Myocyte (in vitro differentiated cells): ENCODE measurements at regions not wholly inside any gene's neighbourhood (a gene's known extent, or its start where the extent isn't known, plus 50 kb on each side); places are given as distances from the start of the nearest gene placed in this dataset.
"Not testable (repeated sequence)": the region's sequence is repeated elsewhere in the genome, so short reads cannot be mapped to it uniquely, and the experiment has no call there.

Experiments
- DNase-seq: peaks from one replicate; pipeline ENCODE4 v3.0.0-alpha.2; 2012; ENCODE audit warnings: low read depth

GRCh38 chr12:17264603-17265002, 658.6 kb upstream of the LMO3 start:
- DNase-seq, result no peak

DNA sequence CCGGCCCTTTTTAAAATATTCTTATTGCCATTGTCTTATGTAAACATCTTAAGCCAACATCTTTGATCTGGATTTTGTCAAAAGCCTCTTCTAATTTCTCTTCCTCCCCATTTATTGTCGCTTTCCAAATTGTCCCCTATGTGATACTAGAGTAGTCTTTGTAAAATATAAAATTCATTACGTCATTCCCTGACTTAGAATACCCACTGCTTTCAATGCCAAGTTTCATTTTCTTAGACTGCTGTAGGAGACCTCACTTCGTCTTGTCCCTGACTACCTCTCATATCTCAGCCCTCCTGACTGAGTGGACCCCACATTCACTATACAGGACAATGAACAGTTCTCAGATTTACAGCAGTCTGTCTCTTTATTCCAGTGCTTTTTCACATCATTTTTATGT, 633.9 kb upstream of the LMO3 start:
- DNase-seq, result no peak

DNA sequence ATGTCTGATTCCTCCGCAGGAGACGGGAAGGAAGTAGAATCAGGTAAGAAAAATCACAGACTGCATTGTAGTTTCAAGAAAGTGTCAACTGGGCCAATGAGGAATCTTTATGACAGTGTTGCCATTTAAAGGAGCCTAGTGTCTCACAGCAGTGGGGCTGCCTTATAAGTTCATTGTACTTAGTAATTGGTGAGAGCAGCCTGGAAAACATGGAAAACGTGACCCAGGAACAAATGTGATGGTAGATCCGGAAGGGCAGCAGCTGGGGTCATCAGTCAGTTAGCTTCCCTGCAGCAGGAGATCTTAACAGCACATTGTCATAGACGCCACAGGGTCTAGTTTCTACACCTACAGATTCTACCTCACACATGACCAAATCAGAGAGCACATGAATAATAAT, 630.0 kb upstream of the LMO3 start:
- DNase-seq, result no peak

GRCh38 chr12:17215759-17216570, 610.0 kb upstream of the LMO3 start:
- DNase-seq, result no peak

- no peak for DNase-seq
Measured at GRCh38 chr12:17214929-17215328, 609.0 kb upstream of the LMO3 start.

- no peak for DNase-seq
Measured at GRCh38 chr12:17206553-17206952, 600.6 kb upstream of the LMO3 start.

GRCh38 chr12:17204289-17205054, 598.5 kb upstream of the LMO3 start:
- DNase-seq, result no peak

DNA sequence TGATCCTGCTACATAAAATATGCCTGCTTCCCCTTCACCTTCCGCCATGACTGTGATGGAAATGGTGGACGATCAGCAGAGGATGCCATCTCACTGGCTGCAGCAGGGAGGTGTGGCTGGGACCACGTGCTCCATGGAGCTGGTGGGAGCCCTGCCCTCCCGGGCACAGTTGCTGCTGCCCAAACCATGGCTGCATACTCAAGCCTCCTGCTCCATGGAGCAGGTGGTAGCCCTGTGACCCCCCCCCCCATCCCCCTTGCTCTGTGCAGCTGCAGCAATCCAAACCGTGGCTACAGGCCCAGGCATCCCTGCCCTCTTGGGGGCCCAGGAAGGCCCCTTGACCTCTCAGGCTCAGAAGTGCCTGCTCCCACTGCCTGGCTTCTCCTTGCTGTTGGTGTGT, 597.5 kb upstream of the LMO3 start:
- no peak for DNase-seq

DNA sequence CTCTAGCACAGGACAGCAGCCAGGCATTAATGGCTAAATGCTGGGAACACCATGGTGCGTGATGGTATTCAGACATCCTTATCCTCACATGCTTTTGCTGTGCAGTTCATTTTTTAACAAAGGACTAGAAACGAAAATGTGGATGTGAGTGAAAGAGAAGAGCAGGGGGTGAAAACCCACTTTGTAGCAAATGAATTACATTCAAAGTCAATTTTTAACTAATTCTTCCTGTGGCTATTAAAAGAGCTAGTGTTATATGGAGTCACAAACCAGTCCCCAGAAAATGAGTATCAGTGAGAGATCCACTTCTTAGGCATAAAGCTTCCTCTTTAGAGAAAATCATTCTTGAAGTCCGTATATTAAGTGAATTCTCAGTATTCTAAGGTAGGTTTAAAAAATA, 592.0 kb upstream of the LMO3 start:
- DNase-seq, result no peak

DNA sequence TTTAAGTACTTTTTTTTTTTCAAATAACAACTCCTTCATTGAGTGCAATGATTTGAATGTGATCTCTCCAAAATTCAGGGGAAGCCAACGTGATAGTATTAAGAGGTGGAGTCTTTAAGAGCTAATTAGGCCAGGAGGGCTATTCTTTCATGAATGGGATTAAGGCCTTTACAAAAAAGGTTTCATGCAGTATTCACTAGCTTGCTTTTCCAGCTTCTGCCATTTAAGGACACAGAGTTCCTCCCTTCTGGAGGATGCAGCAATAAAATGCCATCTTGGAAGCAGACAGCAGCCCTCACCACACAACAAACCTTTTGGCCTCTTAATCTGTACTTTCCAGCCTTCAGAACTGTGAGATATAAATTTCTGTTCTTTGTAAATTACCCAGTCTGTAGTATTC, 586.8 kb upstream of the LMO3 start:
- no peak for DNase-seq

GRCh38 chr12:17169726-17170471, 563.9 kb upstream of the LMO3 start:
- DNase-seq, result no peak

GRCh38 chr12:17159506-17160300, 553.7 kb upstream of the LMO3 start:
- no peak for DNase-seq

GRCh38 chr12:17158201-17158600, 552.2 kb upstream of the LMO3 start:
- no peak for DNase-seq

- DNase-seq, result no peak
Measured at GRCh38 chr12:17151917-17152316, 546.0 kb upstream of the LMO3 start.

DNA sequence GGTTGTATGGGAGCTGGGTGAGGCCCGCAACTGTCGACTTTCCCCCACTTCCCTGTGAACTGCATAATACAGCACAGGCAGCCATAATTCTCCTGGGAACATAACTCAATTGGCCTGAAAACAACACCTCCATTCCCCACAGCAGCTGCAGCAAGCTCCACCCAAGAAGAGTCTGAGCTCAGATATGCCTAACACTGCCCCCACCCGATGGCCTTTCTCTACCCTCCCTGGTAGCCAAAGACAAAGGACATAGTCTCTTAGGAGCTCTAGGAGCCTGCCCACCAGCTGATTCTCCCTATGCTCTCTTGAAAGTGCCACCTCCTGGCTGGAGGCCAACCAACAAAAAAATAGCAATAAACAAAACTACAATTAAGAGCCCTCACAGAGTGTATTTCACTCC, 542.7 kb upstream of the LMO3 start:
- DNase-seq, result peak; percentile 4

DNA sequence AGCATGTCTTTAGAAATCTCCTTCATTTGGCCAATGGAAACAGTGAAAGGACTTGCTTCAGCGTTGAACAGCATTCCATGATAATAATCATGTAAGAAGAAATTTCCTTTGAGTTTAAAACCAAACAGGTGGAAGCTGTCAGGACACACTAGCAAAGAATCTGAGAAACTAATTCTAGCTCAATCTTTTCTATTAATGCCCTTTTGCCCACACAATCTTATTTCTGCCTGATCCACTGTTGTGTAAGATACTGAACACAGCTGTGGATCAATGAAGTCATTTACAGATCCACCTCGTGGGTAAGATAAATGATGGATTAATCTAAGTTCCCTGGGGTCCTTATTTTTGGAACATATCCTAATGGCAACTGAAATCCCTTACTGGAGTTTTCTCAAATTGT, 536.9 kb upstream of the LMO3 start:
- no peak for DNase-seq

DNA sequence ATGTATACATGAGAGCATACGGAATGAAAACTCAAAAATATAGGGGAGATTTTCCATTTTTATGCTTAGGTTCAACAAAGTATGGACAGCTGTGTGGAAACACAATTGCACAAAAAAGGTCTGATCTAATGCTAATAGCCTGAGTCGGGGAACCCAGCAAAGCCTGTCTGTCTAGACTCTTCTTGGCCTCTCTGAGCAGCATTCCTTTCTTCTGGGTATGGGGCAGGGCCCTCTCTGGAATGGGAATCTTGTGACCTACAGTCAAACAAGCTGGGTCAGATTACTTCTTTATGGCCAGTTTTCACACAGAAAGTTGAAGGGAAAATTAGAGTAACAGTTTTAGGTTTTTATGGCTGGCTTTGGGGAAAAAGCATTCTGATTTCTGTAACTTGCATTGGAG, 534.0 kb upstream of the LMO3 start:
- DNase-seq, result peak; percentile 3

GRCh38 chr12:17137396-17137795, 531.4 kb upstream of the LMO3 start:
- no peak for DNase-seq

DNA sequence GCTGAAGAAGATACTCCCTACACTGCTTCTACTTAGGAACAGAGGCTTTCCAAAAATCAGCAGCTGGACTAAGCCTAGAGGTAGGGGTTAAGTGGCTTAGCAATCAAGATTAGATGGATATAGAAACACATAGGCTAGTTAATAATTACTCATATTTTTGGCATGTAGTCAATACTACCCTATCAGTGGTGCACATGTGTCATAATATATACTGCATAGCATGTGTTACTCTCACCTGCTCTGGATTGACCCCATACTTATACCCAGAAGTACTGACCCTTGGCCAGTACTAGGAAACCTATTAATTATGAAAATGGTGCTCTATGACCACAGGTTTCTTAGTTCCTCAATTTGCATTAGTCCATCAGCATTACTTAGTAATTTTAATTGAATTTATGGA, 528.4 kb upstream of the LMO3 start:
- DNase-seq, result no peak

GRCh38 chr12:17132336-17132735, 526.4 kb upstream of the LMO3 start:
- DNase-seq, result no peak

GRCh38 chr12:17116538-17116937, 510.6 kb upstream of the LMO3 start:
- DNase-seq, result not testable (repeated sequence)
